Amygdala (tissue), 56 donors: ENCODE measurements at regions not wholly inside any gene's neighbourhood (a gene's known extent, or its start where the extent isn't known, plus 50 kb on each side); places are given as distances from the start of the nearest gene placed in this dataset.

Source experiments
- DNase-seq, 56 donors: peaks; one replicate each; lab custom pipeline; 2025; lab: John Stamatoyannopoulos, UW

DNA sequence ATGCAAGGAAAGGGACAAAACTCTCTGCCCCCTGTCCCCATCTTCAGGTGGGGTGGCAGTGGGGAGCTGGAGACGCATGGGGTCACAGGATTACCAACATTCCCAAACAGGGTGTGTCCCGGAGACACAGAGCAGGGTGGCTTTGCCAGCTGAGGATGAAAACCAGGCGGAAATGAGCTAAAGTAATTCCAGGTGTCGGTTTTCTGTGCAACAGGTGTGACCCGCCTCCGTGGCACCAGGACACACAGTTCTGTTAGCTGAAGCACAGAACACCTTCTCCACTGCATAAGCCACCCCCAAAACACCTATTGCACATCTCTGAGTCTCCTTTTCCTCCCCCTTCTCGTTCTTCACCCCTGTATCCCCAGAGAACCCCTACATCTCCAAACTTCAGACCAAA, 122.7 kb upstream of the GLI2 start:
- no peak for DNase-seq

DNA sequence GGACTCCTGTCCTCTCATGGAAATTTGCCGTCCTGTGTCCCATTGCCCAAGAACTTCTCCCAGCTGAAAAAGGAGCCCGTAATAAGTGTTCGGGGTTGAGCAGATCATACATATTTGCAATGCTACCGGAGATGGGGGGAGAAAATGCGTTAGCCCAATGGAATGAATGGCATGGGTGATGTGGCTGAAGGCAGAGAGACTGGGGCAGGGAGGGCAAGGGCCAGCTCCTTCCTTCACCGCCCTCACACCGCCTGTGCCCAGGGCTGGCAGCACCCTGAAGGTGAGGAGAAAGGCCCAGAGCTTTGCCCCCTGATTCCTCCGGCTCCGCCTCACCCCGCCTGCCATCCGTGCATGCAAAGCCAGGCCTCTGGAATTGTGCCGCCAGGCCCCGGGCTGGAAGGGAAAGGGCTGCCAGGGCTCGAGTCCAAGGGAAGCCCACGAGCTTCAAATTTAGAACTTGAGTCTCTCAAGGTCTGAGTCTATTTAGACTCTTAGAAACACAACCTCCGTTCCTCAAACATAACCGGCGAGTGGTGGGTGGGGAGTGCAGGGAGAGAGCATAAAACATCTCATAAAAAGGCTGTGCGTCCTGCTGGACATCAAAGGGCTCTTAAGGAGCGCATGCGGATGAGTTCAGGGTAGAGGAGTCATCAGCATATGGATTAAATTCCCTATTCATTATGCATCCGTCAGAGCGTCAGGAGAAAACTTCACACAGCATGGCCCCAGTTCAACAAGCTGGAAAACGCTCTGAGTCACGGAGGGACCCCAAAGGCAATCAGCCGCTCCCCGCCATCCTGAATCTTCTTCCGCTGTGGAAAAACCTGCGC, 121.7 kb upstream of the GLI2 start:
- DNase-seq, result peak in 3 of 56 donors; percentile 5 to 22 (median 7)

DNA sequence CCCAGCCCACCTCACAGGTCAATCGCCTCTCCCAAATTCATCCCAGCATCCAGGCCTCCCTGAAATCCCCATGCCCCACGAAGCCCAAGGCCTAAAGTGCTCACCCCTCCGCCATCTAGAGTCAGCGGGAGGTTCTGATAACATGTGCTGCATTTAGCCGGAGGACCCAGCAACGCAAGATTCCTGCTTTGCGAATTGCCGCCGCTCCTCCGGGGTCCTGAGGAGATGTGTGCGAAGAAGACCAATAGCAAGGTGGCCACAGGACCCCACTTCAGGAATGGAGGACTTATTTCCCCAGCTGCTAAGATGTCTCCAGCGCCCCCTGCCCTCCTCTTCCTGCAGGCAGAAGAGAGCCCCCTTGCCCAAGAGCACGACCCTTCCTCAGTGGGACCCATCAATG, 120.8 kb upstream of the GLI2 start:
- no peak for DNase-seq

DNA sequence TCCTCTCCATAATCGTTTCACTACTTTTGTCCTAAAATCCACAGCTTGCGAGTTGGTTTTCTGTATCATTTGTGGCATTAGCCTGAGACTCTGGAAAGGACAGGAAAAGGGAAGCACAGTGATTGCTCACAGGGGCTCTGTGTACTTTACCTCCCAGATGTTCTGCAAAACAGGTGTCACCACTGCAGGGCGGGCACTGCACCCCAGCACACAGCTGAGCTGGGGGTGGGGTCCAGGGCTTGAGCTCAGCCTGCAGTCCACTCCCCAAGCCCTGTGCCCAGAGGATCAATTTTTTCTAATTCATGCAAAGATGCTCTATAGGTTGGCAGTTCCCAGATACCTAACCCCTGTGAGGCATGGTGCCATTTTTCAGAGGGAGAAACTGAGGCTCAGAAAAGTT, 119.4 kb upstream of the GLI2 start:
- DNase-seq, result no peak

DNA sequence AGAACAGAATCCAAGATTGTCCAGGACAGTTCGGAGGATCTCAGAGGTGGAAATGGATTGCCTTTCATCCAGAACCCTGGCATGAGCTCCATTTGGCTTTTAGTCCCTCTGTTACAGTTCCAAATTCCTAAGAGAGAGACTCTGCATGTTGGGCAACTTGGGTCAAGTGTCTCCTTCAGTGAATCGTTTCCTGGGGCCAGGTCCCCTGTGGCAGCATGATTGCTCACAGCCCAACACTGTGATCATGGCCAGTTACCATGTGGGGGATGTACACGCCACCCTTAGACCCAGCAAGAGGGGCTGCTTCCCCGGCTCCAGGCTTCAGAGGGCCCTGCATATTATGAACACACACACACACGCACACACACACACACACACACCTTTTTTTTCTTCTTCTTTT, 118.6 kb upstream of the GLI2 start:
- DNase-seq, result no peak

DNA sequence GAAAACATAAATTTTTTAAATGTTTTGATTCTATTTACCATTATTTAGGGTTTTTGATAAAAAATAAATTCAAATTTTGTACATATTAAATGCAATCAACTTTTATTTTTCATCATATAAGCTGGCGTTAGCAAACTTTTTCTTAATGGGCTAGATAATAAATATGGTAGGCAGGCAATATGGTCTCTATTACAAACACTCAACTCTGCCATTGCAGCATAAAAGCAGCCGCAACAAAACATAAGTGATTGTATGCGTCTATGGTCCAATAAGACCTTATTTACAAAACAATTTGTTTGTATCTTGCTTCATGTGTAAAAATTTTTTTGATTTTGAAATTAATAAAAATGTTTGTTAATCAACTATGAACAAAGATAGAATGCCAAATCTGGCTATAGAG, 116.8 kb upstream of the GLI2 start:
- no peak for DNase-seq

DNA sequence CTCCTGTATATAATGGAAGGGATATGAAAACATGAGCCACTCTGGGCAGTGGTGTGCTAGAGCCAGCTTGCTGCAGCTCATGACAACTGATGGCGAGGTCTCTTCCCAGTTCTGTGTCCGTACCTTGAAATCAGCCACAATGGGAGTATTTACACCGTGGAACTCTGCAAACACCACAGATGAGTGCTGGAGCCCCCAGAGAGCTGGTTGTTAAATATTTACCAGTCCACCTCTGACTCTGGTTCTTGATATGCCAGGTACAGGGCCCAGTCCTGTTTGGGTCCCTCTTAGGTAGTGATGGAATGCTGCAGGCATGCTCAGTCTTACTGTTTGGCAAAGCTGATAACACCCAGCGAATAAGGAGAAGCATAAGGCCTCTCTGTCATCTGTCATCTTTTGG, 116.1 kb upstream of the GLI2 start:
- DNase-seq, result no peak

DNA sequence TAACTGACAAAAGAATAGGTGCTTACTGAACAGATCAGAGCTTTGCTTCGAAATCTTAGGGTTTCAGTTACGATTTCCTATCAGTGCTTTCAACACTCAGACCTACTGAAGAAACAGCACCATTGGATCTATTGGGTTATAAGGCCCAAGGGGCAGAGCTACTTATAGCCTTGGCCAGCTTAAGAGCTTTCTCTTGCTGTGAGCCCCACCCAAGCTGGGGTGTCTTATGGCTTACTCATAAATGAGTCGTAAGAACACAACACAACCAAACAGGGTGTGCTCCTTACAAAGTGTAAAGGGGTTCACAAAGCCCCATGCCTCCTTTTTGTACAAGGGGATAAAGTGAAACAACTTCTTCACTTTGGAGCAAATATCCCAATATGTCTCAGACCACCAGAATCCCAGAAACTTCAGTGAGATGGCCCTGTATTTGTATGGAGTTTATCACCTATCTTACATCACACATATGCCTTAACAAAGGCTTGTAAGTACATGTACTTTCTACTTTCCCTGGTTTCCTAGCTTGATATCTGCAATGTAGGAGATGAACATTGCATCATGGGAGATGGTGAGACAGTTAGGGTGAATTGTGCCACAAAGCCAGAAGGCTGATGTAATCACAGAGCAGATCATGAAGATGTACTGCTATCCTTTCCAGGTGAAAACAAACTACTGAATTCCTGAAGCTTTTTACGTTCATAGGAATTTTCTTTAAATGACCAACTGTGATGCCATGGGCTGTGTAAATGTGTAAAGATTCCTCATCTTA, 115.5 kb upstream of the GLI2 start:
- DNase-seq, result no peak

DNA sequence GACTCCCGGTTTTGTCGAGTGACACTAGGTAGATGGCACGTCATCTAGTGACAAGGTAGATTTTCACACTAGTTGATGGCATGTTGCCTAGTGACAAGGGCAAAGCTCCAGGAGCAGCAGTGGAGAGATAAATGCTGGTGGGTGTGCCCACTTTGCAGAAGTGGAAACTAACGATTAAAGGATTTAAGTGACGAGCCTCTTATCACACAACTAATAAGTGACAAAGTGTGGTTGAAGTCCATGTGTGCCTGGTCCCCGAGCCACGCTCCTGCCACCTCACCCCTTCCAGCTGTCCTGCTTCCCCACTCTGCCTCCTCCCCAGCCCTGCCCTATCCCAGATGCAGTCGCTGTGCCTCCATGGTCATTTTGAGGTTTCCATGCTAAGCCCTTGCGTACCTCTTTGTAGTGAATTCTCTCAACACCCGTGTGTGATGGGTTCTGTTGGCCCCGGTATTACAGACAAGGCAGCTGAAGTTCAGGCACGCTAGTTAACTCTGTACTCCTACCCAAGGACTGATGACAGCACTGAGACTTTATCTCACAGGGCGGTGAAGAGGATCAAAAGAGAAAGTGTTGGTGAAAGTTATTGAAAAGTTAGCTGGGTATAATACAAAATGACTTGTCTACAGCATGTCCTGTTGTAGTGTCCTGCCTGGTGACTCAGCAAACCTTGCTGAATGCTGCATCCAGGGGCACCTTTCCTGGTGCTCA, 113.4 kb upstream of the GLI2 start:
- no peak for DNase-seq

DNA sequence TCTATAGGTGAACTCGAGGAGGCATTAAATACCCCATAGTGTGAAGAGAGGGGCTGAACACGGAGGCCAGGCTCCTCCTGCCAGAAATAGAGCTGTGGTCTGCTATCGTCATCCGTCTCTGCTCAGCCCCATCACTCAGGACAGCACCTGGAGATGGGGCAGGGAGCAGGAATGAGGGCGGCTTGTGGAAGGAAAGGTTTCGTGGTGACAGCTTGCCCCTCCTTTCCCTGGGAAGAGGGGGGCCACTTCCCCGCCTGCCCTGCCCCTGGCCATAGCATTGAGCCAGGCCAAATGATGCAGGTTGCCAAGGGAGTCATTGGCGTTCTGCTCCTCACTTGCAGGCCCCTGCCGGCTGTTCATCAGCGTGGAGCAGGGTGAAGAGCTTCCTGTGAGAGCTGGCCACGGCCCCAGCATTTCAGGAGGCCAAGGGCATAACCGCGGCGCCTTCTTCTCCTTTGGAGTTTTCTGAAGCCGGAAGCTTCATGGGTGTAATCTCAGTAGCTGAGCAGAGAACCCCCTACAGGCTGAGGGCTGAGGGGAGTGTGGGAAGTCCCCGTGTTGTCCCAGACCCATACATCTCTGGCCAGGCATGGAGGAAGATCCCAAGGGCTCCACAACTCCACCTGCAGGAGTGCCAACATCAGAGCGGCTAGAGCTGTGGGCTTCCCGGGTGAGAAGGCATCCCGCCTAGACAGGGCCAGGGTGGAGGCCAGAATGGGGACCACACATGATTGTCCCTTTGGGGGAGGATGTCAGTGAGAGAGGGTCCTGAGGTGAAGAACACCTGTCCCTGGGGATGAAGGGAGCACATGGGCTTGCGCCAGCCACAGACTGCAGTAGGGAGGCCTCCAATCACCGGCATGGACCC, 112.5 kb upstream of the GLI2 start:
- DNase-seq, result peak in 10 of 56 donors; percentile 6 to 43 (median 20)

DNA sequence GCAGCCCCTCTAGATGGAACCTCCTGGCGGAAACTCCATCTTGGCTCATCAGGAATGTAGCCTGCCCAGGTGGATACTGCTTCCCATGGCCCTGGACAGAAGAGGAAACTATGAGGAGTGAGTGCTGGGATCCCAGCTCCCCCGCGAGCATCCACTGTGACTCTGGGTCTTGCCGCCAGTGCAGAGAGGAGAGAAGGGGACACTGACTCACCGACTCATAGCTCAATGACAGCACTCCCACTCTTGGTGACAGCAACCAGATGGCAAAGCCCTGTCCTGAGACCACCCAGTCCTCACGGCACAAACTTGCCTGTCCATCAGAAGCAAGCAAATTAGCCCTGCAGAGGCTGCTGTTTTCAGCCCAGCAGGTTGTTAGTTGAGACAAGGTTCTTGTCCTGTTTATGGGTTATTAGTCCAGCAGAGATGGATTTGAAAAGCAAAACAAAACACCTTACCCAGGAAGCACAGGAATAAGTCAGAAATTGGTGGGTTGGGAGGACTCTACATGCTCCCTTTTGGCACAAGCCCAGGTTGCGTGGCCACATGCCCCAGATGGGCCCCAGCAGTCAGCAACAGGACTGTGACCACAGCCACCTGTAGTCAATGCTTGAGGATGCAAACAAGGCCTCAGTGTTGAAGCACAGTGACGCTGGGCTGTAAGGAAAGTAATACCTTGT, 111.5 kb upstream of the GLI2 start:
- DNase-seq, result no peak

DNA sequence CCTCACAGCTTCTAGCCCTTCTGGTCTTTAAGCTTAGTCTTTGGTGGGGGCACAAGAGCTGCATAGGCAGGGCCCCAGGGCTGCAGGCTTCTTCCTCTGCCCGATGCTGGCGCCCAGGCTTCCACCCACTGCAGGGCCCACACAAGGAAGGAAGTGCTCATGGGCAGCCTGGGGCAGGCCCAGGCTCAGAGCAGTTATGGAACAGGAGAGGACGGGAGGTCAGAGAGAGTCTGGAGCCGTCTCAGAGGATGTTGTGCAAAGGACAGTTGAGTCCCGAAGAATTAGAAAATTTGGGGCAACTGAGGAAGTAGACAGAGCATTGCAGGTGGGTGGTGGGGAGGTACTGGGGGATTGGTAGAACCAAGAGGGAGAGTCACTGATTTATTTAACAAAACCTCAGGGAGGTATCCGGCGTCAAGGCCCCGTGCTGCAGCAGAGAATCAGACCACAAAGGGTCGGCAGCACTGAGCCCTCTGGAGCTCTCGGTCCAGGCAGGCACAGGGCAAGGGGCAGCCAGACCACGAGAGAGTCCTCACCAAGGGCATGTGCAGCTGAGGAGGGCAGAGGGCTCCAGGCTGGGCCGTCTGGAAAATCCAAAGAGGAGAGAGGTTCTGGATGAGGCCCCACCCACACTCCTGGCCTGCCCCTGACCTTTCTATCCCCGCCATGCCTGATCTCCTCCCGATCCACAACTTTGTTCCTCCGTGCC, 110.8 kb upstream of the GLI2 start:
- DNase-seq, result no peak

DNA sequence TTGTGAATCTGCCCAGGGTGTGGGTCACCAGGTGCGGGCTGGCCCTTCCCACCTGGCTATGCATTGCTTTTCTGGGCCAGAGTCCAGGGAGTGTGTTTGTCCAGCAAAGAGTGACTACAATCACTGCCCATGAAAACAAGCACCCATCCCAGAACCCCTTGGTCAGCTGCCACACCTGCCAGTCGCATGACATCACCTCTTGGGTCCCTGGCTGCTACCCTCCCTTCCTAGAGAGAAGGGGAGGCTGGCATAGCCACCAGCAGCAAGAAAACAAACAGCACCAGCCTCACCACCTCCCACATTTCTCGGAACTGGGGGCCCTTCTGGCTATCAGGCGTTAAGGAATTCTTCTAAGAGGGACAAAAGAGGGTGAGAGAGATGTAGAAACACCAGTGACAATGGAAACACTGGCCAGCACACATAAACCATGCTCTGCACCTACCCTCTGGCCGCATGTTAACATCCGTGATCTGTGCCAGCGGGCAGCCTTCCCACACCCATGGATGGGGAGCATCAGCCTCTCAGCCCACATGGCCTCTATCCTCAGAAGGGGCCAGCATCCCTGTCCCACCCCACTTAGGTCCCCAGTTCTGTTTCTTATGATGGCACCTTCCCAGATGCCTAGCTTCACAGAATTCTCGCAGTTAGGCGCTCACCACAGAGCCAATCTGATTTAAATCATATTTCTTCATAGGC, 109.7 kb upstream of the GLI2 start:
- DNase-seq, result no peak

DNA sequence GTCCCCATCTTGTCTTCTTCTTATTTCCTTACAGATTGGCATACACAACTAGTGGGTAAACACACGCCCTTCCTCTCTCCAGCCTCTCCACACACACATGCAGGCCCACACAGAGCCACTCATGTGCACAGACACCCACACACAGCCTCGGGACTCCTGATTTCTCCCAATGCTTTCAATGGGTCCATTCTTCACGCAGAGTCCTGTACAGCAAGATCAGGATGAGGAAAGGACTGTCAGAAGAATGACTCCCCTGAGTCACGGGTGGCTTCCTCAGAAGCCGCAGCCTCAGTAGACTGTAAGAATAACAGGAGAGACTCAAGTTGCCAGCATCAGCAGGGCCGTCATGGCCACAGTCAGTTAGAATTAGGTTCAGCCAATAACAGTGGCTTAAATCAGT, 109.1 kb upstream of the GLI2 start:
- no peak for DNase-seq

DNA sequence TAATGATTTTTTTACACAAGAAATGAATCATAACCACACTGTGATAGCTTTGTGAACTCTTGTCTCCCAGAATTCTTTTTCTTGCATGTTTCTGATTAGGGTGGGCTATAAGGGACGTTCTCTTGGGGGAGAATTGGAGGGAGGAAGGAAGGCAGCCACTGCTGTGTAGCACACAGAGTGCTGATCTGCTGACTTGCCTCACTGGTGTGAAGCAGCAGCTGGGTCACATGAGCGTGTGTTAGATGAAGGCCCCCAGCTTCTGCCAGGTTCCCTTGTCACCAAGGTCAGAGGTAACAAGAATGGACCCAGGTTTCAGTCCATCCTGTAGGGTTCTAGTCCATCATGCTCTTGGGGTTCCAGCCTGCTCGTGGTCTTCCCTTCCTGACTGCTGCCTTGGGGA, 107.4 kb upstream of the GLI2 start:
- no peak for DNase-seq

DNA sequence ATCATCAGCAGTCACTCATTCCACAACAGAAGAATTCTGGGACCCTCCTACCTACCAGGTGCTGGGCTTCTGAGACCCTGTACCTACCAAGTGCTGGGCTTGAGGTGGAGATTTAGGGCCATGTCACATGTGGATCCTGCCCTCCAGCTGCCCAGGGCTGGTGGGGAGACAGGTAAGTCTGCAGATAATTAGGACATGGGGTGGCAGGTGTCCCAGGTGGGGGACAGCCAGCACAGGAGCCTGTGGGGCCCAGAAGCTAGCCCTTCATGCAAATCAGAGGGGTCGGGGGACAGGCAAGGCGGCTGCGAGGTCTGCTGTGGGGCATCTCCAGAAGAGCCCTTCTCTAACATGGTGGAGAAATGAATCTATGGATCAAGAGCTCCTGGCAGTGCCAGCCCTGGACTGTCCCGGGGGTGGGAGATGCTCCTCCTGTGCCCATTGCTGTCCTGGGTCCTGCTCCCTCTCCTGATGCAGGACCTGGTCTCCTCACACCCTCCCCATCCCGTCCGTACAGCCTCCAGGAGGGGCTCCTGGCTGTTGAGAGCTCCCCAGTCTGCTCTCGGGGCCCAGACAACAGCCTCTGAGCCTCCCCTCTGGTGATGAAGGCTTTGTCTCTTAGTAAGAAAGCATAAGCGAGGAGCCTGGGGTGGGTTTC, 106.3 kb upstream of the GLI2 start:
- DNase-seq, result no peak

DNA sequence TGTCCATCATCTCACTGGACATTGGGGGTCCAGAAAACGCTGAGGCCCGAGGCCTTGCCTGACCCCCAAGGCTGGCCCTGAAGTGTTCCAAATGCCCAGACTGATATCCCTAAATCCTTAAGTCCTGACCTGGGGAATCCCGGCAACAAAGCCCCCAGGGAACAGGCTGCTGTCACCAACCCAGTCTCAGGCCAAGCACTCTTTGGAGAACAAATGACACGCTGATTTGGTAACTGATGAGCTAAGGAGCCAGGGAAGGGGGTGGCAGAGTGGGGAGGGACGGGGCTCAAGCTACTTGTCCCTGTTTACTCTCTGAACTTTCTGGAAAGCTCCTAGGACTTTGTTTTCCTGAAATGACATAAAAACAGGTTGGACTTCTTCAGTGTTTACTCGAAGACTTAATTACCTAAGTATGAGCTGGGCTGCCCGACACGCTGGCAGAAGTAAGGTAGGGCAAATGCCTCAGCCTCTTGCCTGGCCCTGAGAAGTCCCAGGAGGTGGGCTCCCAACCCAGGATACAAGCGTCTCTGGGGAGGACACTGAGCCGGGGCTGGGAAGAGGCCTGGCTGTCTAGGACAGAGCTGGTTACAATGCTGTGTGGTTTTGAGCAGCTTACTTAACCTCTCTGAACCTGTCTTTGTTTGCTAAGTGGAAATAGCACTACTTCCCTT, 105.5 kb upstream of the GLI2 start:
- no peak for DNase-seq

DNA sequence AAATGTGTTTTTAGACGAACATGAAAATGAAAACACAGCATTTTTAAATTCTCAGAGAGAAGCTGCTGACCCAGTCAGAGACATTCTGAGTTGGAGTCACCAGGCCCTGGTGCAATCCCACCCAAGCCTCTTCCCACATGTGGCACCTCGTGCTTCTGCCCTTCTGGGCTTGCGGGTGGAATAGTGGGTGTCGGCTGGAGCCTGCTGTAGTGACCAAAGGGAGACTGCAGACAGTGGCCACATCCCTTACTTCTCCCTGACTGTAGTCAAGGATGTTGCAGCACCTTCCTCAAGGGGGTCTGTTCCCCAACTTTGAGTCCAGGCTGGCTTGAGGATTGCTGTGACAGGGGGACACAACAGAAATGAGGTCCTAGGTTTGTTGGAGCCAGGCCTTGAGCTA, 104.4 kb upstream of the GLI2 start:
- DNase-seq, result no peak
